ENCODE measurements at regions not wholly inside any gene's neighbourhood (a gene's known extent, or its start where the extent isn't known, plus 50 kb on each side); places are given as distances from the start of the nearest gene placed in this dataset.
"Not testable (repeated sequence)": the region's sequence is repeated elsewhere in the genome, so short reads cannot be mapped to it uniquely, and the experiment has no call there.

DNA sequence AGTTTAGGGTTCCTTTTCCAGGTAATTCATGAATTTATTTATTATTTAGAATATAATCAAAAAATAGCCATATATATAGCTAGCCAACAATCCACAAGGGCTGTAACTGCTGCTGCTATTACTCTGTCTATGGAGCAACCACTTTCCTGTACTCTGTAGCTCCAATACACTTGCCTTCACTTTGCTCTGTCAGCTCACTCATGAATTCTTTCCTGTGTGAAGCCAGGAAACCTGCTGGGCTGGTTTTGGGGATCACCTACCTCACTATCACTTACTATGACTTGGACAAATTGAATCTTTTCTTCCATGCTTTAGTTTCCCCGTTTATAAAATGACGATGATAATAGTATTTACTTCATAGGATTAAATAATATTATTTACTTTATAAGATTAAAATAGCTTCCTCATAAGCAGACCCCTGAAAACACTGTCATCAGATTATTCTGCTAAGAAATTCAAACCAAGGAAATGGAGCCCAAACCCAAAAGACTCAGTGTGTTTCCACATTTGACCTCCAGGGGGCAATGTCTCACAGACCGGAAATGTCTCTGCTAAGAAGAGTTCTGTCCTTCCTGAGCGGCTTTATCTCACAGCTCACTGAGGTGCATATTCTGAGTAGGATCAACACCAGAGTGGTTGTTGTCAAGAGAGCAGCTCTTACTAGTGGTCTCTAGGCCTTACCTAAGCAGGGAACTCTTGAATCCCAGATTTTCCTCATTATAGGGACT, 457.1 kb downstream of the DAD1 start:
- DNase-seq = no peak

DNA sequence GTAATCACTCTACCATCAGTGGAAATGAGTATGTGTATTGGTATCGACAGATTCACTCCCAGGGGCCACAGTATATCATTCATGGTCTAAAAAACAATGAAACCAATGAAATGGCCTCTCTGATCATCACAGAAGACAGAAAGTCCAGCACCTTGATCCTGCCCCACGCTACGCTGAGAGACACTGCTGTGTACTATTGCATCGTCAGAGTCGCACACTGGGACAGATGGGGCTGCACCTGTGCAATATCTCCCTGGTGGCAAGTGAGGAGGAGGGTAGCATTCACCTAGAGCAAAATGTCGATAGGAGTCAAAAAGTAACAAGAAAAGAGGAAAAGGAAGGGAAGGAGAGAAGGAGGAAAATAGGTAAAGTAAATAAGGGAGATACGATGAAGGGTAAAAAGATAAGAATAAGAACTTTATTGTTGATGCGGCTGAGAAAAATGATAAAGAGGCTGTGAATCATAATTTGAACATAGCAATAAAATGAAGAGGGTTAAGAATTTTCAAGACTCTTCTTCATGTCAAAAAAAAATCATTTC, 450.5 kb upstream of the OR4E1 start:
- no peak for DNase-seq

DNA sequence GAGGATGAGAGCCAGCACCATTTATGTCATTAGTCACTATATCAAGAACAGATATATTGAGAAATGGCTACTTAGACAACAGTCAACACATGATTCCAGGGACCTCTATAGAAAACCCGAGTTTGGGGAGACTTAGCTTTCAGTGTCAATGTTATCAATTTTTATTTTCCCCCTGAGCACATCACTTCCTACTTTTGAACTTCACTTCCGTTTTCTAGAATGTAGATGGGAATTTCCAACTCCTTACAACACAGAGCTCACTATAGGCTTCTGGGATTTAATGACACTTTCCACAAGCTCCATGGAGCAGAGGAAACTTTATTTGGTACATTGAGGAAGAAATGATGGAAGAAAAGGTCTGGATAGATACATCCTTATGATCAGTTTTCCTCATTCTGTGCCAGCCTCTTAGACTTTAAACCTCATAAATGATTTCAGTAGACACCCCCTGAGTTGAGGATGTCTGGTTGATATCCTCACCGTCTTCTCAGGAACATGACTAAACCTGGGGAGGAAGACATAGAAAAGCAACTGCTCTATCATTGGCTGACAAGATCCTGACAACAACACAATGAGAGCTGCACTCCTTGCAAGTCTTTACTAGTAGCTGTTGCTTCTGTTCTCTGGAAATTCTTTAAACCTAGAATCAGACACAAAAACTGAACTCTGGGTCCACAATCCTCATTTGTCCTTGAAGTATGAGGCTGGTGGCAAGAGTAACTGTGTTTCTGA, 449.4 kb upstream of the OR4E1 start:
- no peak for DNase-seq

DNA sequence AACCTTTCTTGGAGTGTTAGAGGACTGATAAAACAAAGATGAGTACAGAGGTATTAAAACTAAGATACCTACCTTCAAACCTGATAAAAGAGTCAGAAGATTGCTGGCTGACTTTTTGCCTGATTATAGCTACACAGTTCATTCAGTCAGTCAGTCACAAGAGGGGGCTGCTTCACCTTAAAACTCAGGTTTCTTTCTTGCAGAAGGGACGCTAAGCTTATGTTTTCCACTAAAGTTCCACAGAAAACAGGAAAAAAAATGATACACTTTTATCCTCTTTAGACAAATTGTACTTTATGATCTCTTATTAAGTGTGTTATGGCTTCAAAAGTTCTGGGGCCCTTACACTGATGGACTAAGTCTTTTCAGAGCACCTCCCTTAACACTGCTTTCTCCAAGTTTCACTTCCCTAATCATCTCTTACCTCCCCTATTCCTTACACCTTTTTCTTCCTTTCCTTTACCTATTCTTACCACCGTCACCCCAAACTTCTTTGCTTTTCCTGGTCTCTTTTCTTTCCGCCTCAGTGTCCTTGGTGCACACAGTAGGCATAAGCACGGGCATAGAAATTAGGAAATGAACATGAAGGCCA, 448.7 kb upstream of the OR4E1 start:
- DNase-seq = no peak

DNA sequence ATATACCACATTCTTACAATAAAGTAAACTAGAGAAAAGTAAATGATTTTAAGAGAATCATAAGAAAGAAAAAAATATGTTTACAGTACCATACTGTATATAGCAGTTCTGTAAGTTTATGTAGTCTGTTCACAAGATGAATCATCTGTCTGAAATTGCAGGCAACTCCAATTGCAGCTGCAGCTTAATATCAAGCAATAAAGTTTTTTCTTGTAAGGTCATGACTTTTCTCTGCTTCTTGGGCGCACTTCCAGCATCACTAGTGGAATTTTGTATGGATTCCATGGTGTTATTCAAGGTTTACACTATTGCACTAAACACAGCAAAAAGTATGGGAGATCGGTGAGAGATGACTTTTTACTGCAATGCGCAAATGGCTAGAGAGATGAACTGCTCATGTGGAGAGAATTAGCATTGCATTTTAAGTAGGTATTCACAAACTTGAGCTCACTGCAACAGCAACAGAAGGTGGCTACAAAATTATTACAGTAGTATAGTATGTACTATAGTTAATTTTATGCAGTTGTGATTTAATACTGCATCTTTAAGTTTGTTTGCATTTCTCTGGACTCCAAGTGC, 445.4 kb upstream of the OR4E1 start:
- no peak for DNase-seq

DNA sequence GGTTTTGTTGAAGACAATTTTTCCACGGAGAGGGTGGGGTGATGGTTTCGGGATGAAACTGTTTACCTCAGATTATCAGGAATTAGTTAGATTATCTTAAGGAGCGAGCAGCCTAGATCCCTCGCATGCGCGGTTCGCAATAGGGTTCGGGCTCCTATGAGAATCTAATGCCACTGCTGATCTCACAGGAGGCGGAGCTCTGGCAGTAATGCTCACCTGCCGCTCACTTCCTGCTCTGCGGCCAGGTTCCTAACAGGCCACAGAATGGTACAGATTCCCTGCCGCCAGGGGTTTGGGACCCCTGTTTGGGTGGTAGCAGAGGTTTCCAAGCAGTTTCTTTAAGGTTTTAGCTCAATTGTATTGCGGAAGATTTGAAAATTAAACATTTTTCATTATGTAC, 439.8 kb upstream of the OR4E1 start:
- no peak for DNase-seq

DNA sequence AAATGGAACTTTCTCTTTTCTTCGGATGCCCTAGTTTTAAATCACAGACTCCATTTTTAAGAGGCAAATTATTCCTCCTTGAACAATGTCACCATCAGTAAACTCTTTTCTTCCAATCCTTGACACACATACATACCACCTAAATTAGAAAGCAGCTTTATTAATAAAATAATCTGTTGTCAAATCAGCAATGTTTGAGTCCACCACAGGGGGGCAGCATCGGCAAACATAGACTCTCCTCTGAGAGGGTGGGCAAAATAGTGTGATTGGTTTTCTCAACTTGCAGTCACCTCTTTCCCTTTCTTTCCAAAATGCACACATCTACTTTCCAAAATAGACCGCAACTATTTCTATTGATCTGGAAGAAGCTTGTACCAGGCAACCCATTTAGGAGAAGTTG, 438.4 kb upstream of the OR4E1 start:
- no peak for DNase-seq

DNA sequence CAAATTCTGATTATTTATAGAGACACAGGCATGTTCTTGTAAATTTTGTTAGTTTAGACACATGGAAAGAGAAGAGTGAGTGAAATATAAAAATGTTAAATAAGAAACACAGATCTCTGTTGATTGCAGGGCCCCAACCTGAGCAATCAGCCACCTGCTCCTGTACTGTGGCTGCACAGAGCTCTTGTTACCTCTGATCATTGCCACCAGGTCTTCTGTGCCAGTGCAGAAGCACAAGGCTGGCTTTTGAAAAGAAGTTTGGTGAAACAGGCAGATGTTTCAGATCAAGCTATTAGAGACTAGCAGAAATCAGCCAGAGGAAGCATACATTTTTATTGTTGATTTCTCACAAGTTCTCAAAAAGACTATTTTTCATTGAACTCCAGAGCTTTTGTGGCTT, 434.1 kb upstream of the OR4E1 start:
- DNase-seq = no peak

DNA sequence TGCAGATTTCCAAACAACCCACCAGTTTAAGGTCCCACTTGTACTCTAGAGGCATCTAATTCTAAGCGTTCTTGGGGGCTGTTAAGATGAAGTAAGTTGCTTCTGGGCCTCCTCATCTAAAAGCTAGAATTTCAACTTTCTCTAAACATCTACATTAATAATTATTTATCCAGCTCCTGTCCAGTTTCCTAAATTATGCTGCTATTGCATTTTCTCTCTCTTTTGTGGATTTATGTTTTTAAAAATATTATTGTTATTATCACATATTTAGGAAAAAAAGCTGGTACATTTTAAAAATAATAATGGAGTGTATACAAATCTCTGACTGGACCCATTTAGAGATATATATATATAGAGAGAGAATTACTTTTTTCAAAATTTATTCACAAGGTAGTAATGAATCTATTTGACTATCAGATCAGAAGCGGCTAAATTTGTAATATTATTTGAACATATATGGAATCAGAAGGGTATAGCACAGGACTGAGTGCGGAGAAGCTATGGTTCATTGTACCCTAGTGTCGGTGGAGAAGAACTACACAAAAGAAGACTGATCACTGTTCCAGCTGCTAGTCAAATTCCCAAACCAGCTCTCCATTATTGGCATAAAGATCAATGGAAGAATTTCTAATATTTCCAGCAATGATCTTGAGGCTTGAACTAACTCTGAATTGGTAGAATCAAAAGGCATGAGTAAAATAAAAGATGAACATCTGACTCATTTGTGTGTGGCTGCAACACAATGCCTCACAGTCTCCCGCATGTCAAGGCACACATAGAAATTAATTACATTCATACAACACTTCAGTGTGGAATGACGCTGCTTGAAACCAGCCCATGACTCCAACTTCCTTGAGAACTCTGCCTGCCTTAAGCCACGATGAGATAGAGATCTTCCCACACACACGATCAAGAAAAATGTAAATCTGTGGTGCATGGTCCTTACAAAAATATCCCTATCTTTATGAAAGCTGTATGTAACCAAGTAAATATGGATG, 433.4 kb upstream of the OR4E1 start:
- DNase-seq = no peak

DNA sequence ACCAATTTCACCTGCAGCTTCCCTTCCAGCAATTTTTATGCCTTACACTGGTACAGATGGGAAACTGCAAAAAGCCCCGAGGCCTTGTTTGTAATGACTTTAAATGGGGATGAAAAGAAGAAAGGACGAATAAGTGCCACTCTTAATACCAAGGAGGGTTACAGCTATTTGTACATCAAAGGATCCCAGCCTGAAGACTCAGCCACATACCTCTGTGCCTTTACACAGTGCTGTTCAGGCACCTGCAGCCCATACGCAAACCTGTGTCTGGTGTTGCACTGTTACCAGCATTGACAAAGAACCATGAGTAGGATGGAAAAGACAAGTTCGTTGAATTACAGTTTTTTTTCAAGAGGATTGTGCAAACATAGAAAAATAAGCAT, 432.0 kb upstream of the OR4E1 start:
- DNase-seq = no peak

DNA sequence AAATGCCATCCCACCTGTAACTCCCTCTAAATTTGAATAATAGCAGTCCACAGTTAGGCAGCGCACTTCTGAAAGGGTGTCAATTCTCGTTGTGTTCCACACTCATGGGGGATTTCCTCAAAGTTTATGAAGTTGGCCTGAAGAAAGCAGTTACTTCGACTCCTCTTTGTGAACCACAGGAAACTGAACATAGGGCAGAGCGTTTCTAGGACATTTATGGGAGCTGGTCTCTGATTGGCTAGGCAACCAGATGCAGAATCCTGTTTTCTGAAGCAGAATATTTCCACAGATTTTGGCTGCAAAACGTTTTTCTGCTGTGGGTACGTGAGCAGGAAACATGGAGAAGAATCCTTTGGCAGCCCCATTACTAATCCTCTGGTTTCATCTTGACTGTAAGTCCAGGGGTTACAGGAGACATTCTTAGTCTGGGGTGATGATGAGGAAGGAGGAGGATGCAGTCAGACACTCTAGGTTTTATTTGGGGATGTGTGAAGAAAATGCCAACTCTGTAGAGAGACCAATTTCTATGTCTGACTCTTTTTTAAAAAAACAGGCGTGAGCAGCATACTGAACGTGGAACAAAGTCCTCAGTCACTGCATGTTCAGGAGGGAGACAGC, 431.5 kb upstream of the OR4E1 start:
- no peak for DNase-seq

DNA sequence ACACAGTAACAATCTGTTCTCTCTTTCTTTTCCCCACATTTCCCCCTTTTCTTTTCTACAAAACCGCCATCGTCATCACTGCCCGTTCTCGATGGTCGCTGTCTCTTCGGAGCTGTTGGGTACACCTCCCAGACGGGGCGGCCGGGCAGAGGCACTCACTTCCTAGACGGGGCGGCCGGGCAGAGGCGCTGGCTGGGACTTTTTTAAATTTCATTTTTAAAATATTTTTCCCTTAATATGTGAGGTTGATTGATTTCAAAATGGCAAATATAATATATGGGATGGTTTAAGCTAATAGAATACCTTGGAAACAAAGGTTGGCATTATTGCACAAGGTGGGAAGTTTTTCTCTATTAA, 427.1 kb upstream of the OR4E1 start:
- not testable (repeated sequence) for DNase-seq

DNA sequence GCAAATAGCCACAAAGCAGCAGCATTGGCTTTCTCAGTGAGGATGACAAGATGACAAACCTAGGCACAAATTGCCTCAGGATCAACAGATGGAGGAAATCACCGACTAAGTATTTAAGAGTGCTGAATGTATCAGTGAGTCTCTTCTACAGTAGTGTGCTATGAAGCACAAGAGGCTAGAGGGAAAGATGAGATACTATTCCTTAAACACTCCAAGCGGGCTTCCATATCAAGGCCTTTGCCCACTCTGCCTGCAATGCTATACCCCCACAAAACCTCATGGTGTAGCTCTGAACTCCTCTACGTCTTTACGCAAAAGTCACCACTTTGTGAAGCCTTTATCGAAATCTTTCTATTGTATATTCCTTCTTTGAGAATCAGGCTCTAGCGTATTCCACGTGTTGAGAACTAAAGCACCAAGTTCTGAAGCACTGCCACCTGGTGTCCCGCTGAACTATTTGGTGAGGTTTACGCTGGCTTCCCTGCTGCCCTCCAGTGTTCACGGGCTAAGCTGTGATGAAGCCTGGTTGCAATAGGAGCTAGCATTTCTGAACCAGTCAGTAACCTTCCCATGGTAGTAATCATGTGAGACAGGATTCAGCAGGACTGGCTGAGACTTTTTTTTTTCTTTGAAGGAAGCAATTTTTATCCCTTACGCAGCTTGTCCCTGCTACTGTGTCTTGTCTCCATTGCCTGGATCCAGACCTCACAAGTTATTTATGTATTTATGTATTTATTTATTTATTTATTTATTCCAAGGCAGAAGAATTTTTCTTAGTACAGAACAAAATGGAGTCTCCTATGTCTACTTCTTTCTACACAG, 426.5 kb upstream of the OR4E1 start:
- DNase-seq = no peak

DNA sequence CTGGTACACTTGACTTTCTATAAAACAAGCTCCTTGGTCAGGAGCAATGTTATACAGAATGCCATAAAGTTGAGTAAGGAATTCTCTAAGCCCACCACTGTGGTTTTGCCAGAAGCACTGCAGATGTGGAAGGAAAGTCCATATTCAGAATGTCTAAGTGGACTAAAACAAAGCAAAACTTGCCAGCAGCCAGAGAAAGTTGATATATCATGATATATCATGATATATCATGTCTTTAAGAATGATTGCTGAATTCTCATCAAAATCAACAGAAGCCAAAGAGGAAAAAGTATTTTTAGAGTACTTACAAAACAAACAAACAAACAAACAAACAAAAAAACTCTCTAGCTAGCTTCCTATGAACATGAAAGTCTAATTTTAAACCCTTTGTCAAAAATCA, 424.8 kb upstream of the OR4E1 start:
- no peak for DNase-seq

DNA sequence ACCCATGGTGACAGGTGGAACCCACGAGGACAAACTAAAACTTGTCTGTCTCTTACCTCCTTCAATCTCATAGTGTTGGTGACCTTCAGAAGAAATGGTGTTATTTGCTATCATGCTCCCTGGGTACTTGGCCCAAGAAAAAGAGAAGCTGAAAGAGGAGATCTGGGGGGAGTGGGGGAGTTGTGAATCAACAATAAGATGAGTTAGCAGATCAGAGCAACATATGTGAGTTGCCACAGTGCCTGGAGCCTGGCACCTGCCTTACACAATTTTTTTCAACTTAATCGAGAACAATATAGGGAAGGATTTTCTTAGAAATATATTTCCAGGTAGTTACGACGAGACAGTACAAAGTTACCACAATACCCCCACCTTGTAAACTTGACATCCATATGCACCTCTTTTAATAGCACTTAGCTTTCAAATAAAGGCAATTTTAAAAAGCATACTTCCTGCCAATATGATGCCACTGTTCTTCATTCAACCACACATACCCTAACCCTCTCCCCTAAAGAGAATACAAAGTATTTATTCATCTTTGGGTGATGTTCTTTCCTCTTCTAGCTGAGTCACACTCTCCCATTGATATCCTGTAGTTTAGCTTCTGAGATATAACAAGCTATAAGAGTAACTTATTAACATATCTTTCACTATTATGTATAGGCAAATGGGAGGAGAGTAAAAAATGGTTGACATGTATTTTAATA, 424.1 kb upstream of the OR4E1 start:
- DNase-seq = no peak

DNA sequence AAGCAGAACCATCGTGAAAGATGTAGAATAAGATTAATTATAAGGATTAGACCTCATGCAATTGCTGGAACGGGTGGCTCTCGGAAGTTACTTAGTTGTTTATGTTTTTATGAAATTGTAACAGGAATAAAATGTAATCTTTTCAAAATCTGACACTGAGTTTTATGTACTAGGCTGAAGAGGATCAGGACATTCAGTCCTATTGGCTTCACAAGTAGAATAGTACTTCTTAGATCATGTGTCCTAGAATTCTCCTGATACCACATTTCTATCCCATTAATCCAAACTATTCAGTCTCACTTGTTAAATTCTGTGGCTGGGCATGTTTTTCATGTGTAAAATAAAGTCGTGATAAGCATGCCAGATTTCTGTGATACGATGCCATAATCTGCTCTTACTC, 423.5 kb upstream of the OR4E1 start:
- no peak for DNase-seq

DNA sequence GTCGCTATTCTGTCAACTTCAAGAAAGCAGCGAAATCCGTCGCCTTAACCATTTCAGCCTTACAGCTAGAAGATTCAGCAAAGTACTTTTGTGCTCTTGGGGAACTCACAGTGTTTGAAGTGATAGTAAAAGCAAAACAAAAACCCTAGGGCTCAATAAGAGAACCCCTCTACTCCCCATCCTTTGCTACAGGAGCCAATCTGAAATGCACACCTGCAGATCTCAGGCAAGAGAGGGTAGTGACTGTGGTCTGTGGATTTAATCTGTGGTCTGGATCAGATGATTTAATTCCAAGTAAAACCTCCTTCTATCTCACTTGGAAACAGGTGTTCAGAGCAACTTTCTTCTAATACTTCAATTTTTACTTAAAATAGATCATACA, 422.9 kb upstream of the OR4E1 start:
- no peak for DNase-seq

DNA sequence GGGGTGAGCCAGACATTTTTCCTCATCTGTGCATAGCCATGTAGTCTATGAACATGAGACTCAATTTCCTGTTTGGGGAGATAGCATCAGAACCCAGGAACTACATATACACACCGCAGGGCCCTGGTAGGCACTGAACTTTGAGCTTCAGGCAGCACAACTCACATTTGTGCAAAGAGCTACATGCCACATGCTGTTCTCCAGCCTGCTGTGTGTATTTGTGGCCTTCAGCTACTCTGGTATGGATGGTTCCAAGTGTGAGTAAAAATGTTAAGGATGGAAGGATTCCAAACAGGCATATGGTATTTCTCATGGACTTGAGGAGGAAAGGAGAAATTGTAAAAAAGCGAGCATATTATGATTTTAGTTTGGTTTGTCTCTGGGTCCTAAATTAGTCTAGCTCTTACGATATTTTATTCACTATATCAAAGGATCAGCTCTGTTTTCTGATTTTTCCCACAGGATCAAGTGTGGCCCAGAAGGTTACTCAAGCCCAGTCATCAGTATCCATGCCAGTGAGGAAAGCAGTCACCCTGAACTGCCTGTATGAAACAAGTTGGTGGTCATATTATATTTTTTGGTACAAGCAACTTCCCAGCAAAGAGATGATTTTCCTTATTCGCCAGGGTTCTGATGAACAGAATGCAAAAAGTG, 422.4 kb upstream of the OR4E1 start:
- no peak for DNase-seq

DNA sequence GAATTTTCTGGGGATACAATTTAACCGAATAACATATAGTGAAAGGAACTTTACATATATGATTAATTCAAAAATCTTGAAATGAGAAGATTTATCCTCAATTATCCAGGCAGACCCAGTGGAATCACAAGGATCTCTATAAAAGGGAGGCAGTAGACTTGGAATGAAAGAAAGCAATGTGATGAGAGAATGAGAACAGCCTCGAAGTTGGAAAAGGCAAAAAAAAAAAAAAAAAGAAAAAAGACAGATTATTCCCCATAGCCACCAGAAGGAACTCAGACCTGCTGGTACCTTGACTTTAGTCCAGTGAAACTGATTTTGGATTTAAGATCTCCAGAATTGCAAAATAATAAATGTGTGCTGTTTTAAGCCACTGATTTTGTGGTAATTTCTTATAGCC, 416.3 kb upstream of the OR4E1 start:
- no peak for DNase-seq

All from 8988T (cell line).